ENCODE measurements at regions not wholly inside any gene's neighbourhood (a gene's known extent, or its start where the extent isn't known, plus 50 kb on each side); places are given as distances from the start of the nearest gene placed in this dataset.
A peak's percentile ranks its signal among the peaks of the same experiment; 100 is the strongest.

DNA sequence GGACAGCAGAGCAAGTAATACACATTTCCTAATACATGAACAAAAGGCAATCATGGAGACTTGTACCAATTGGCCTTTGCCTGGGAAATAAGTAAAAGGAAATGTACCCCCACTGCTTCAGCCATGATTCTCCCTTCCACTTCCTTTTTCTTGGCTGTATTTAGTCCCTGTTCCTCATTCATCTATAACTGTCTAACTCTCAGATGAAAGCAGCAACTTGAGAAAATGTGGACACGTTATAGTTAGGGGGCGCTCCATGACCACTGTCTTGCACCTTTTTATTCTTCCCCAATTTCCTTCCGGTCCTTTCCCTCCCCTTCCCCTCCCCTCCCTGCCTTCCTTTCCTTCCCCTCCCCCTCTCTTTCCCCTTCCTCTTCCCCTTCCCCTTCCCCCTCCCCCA lies 61.3 kb upstream of the BARX2 start:
- DNase-seq: no peak
- TF ChIP-seq, protein P1, sequence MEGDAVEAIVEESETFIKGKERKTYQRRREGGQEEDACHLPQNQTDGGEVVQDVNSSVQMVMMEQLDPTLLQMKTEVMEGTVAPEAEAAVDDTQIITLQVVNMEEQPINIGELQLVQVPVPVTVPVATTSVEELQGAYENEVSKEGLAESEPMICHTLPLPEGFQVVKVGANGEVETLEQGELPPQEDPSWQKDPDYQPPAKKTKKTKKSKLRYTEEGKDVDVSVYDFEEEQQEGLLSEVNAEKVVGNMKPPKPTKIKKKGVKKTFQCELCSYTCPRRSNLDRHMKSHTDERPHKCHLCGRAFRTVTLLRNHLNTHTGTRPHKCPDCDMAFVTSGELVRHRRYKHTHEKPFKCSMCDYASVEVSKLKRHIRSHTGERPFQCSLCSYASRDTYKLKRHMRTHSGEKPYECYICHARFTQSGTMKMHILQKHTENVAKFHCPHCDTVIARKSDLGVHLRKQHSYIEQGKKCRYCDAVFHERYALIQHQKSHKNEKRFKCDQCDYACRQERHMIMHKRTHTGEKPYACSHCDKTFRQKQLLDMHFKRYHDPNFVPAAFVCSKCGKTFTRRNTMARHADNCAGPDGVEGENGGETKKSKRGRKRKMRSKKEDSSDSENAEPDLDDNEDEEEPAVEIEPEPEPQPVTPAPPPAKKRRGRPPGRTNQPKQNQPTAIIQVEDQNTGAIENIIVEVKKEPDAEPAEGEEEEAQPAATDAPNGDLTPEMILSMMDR (IDR thresholded peaks at IDR 0.05; ENCODE audit: borderline replicate concordance): no peak
- Histone ChIP-seq H3K27me3 (ENCODE audit: low read depth) (peaks cover 10% of the 10 kb centered on the region), H3K4me1 (peaks cover 17% of the 10 kb centered on the region), H3K9me3 (replicated peaks) (no peaks in the 10 kb centered on the region), H3K4me3 (no peak overlapping the region), H3K27ac (replicated peaks) (no peak overlapping the region), H3K36me3 (no peaks in the 10 kb centered on the region)
- intact Hi-C loops (cut with micrococcal nuclease): no loop called here

DNA sequence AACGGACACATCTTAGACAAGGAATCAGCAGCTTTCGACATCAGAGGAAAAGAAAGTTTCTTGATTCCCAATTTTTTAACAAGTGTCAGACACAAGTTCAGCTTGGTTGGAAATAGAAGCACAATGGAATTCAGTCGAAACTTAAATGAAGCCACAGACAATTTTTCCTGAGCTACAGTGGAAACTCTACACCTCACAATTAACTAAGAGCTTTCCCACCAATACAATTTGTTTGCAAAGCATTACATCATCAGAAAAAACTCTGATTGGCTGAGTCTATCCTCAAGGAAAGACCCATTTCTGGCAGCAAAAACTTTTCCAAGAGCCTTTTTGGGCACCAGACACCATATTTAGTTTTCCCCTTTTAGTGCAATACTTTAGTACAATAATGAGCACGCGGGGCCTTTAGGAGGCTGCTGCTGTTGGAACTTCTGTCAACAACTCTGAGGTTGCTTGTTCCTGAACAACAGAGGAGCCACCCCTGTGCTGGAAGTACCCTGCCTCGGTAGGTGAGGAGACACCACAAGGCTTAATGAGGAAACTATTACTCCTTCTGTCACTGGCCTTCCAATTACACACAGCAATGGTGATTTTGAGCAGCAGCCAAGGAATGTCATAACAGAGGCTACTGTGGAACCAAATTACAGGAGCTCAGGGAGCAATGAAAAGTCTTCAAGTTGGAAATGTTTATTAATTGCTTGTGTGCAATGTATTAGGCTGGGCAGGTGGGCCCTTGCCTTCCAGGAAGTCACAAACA lies 61.9 kb upstream of the BARX2 start:
- Histone ChIP-seq H3K27ac (replicated peaks) (no peak overlapping the region), H3K36me3 (no peaks in the 10 kb centered on the region), H3K27me3 (ENCODE audit: low read depth) (peaks cover 15% of the 10 kb centered on the region), H3K9me3 (replicated peaks) (no peaks in the 10 kb centered on the region), H3K4me3 (peak overlapping the region; percentile 52), H3K4me1 (peaks cover 17% of the 10 kb centered on the region)
- no peak for DNase-seq
- TF ChIP-seq, protein P1 (IDR thresholded peaks at IDR 0.05; ENCODE audit: borderline replicate concordance): no peak
- intact Hi-C loops (cut with micrococcal nuclease): no loop called here

DNA sequence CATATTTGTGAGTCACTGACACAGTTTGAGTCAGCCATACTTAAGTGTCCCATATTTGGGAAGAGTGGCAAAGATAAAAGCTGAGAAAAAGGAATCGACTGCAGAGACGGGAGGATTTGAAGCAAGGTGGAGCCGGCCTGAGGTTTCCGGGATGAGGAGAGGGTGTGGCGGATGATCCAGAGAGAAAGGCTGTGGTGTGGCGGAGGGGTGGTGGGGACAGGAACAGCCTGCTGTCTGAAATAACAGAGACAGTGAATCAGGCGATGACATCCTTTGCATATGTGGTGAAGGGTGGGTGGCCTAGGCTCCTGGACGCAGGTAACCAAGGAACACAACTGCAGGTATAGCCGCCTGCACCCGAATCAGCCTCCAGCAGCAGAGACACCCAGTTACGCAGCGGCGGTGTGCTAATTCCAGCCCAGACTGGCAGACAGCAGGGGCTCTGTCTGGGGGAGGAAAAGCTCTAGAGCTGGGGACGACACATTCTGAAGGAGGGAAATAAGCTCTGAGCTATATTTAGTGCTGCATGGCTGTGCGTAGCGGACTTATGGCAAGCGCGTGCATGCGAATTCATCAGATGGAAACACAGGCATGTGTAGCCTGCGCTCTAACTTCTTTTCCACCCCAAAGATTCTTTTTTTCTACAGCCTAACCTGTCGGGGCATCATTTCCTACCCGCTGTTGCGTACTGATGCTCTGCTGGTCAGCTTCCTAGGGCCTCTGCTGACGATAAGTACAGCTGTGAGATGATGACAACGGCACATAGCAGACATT lies 62.7 kb upstream of the BARX2 start:
- intact Hi-C loops (cut with micrococcal nuclease): no loop called here
- Histone ChIP-seq H3K4me1 (peaks cover 17% of the 10 kb centered on the region), H3K27ac (replicated peaks) (no peak overlapping the region), H3K9me3 (replicated peaks) (no peaks in the 10 kb centered on the region), H3K27me3 (ENCODE audit: low read depth) (peaks cover 23% of the 10 kb centered on the region), H3K36me3 (no peaks in the 10 kb centered on the region), H3K4me3 (peak overlapping the region; percentile 52)
- no peak for DNase-seq
- TF ChIP-seq, protein P1 (IDR thresholded peaks at IDR 0.05; ENCODE audit: borderline replicate concordance): no peak

DNA sequence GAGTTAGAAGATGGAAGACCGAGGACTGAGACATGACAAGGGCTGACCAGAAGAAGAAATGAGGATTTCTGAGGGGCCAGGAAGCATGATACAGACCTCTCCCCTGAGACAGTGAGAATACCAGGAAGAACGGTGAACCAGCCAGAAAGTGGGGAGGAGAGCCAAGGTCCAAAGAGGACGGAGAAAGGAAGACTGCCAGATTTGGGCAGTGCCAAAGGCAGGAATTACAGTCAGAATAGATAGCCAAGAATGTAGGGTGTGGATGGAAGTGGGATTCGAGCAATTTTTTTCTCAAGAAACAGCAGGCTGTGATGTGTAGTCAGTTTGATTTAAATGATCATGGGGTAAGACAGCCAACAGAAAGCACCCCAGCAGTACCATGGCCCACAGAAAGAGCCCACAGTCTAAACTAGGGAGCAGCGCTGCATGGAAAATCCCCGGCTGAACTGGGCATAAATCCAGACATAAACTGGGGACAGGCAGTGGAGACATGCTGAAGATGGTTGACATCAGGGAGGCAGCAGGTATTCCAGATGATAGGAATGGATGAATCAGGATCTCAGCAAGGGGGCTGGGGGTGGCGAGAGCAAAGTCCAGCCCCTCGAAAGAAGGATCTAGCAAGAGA lies 67.3 kb upstream of the BARX2 start:
- Histone ChIP-seq H3K27me3 (ENCODE audit: low read depth) (peaks cover 50% of the 10 kb centered on the region), H3K4me1 (peaks cover 8% of the 10 kb centered on the region), H3K4me3 (no peak overlapping the region), H3K36me3 (no peaks in the 10 kb centered on the region), H3K9me3 (replicated peaks) (no peaks in the 10 kb centered on the region), H3K27ac (replicated peaks) (no peak overlapping the region)
- DNase-seq: no peak
- intact Hi-C loops (cut with micrococcal nuclease): no loop called here
- TF ChIP-seq, protein P1 (IDR thresholded peaks at IDR 0.05; ENCODE audit: borderline replicate concordance): no peak

DNA sequence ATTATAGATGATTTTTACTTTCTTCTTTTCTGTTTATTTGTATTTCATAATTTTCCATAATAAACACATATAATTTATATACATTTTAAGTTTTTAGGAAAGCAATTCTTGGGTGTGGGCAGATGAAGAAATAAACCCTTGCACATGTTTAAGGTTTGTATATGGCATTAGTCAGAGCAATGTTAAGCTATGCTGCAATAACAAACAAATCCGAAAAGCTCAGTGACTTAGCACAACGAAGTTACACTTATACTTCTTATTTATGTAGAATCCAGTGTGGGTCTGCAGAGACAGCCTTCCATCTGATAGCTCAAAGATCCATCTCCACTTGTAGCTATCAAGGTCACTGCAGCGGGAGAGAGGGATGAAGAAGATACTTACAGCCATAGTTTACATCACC lies 68.5 kb upstream of the BARX2 start:
- Histone ChIP-seq H3K36me3 (no peaks in the 10 kb centered on the region), H3K27me3 (ENCODE audit: low read depth) (peaks cover 51% of the 10 kb centered on the region), H3K4me1 (no peaks in the 10 kb centered on the region), H3K4me3 (no peak overlapping the region), H3K27ac (replicated peaks) (no peak overlapping the region), H3K9me3 (replicated peaks) (no peaks in the 10 kb centered on the region)
- intact Hi-C loops (cut with micrococcal nuclease): no loop called here
- TF ChIP-seq, protein P1 (IDR thresholded peaks at IDR 0.05; ENCODE audit: borderline replicate concordance): no peak
- no peak for DNase-seq

Data from left ventricle myocardium inferior (tissue), 1 donor.